ENCODE measurements at regions not wholly inside any gene's neighbourhood (a gene's known extent, or its start where the extent isn't known, plus 50 kb on each side); places are given as distances from the start of the nearest gene placed in this dataset.
"Not testable (repeated sequence)": the region's sequence is repeated elsewhere in the genome, so short reads cannot be mapped to it uniquely, and the experiment has no call there.

- DNase-seq: no peak
Measured at GRCh38 chr3:170700054-170700404, 114.2 kb upstream of the SLC7A14 start.

- DNase-seq: no peak
Measured at GRCh38 chr3:170699158-170700053, 113.5 kb upstream of the SLC7A14 start.

GRCh38 chr3:170697908-170698307 is 112.0 kb upstream of the SLC7A14 start:
- DNase-seq: peak; percentile 82

- DNase-seq: no peak
Measured at GRCh38 chr3:170697131-170697530, 111.3 kb upstream of the SLC7A14 start.

- DNase-seq: no peak
Measured at GRCh38 chr3:170695486-170696064, 109.7 kb upstream of the SLC7A14 start.

GRCh38 chr3:170692720-170693119 is 106.8 kb upstream of the SLC7A14 start:
- no peak for DNase-seq

- no peak for DNase-seq
Measured at GRCh38 chr3:170690661-170690981, 104.7 kb upstream of the SLC7A14 start.

GRCh38 chr3:170689893-170690660 is 104.2 kb upstream of the SLC7A14 start:
- DNase-seq: peak; percentile 25

GRCh38 chr3:170689296-170689829 is 103.5 kb upstream of the SLC7A14 start:
- no peak for DNase-seq

GRCh38 chr3:170688222-170688621 is 102.3 kb upstream of the SLC7A14 start:
- DNase-seq: not testable (repeated sequence)

- DNase-seq: no peak
Measured at GRCh38 chr3:170680593-170680992, 94.7 kb upstream of the SLC7A14 start.

- no peak for DNase-seq
Measured at GRCh38 chr3:170679190-170679589, 93.3 kb upstream of the SLC7A14 start.

GRCh38 chr3:170670504-170670903 is 84.6 kb upstream of the SLC7A14 start:
- no peak for DNase-seq

GRCh38 chr3:170662986-170663385 is 77.1 kb upstream of the SLC7A14 start:
- not testable (repeated sequence) for DNase-seq

GRCh38 chr3:170660139-170660538 is 74.3 kb upstream of the SLC7A14 start:
- DNase-seq: no peak

- DNase-seq: no peak
Measured at GRCh38 chr3:170657312-170657711, 71.4 kb upstream of the SLC7A14 start.

- DNase-seq: no peak
Measured at GRCh38 chr3:170656284-170656683, 70.4 kb upstream of the SLC7A14 start.

- DNase-seq: no peak
Measured at GRCh38 chr3:170653801-170654200, 67.9 kb upstream of the SLC7A14 start.

- no peak for DNase-seq
Measured at GRCh38 chr3:170651260-170651845, 65.5 kb upstream of the SLC7A14 start.

GRCh38 chr3:170650557-170650956 is 64.7 kb upstream of the SLC7A14 start:
- DNase-seq: not testable (repeated sequence)

GRCh38 chr3:170644711-170645110 is 58.8 kb upstream of the SLC7A14 start:
- no peak for DNase-seq

GRCh38 chr3:170643831-170644230 is 58.0 kb upstream of the SLC7A14 start:
- DNase-seq: no peak

All from NCI-H2227 treated with DMSO at 0.1 percent for 48 hours (cell line).